Upper lobe of left lung (tissue), 6 donors: ENCODE measurements at regions not wholly inside any gene's neighbourhood (a gene's known extent, or its start where the extent isn't known, plus 50 kb on each side); places are given as distances from the start of the nearest gene placed in this dataset.

ENCODE experiments used
- ATAC-seq, 2 donors: fragments of 200-7000 bp; cut with Tn5 transposase; one replicate each; pipeline ENCODE4 v1.9.1; 2022; ENCODE audit warnings: mild to moderate bottlenecking in 2 of 2, moderate library complexity in 2 of 2; ENCODE audit not compliant: low FRiP score in 2 of 2
- DNase-seq, 2 donors: peaks; one replicate each; pipeline ENCODE4 v3.0.0-alpha.2; 2019 to 2020
- H3K27ac ChIP-seq, 4 donors: fragments of 200-600 bp; sonication (generic); one replicate each; pipeline ENCODE4 v1.5.1; 2016 to 2019
- H3K27me3 ChIP-seq, 4 donors: fragments of 200-600 bp; sonication (generic); one replicate each; pipeline ENCODE4 v1.5.1; 2017 to 2019
- H3K36me3 ChIP-seq, 4 donors: fragments of 200-600 bp; sonication (generic); one replicate each; pipeline ENCODE4 v1.5.1; 2016 to 2019
- H3K4me1 ChIP-seq, 4 donors: fragments of 200-600 bp; sonication (generic); one replicate each; pipeline ENCODE4 v1.5.1; 2018 to 2019
- H3K4me3 ChIP-seq, 4 donors: fragments of 200-600 bp; sonication (generic); one replicate each; pipeline ENCODE4 v1.5.1; 2017 to 2019; ENCODE audit warnings: mild to moderate bottlenecking in 2 of 4, moderate library complexity in 1 of 4
- H3K9me3 ChIP-seq, 4 donors: fragments of 200-600 bp; sonication (generic); one replicate each; pipeline ENCODE4 v1.5.1; 2018 to 2019
- EP300 ChIP-seq, 4 donors: sonication (generic); formaldehyde crosslinking; IDR thresholded peaks; one replicate each; pipeline ENCODE4 v1.5.1; 2017; ENCODE audit warnings: antibody characterized with exemption in 4 of 4, control low read depth in 2 of 4
- POLR2A ChIP-seq, 4 donors: fragments of 450-650 bp; IDR thresholded peaks; one replicate each; pipeline ENCODE4 v1.5.1; 2016 to 2017; ENCODE audit warnings: antibody characterized with exemption in 4 of 4, mild to moderate bottlenecking in 2 of 4
- POLR2AphosphoS5 ChIP-seq, 2 donors: sonication (generic); formaldehyde crosslinking; IDR thresholded peaks; one replicate each; pipeline ENCODE4 v1.5.1; 2017; ENCODE audit warnings: antibody characterized with exemption in 2 of 2
- WGBS, 2 donors: methylation state at CpG; one replicate each; pipeline ENCODE4 v1.1.5; 2017 to 2018; 5-methylcytosine and 5-hydroxymethylcytosine counted together
- TF ChIP-seq, protein P1 (sequence below), 6 experiments: fragments of 450-650 bp in 4 of 6; fragments of 200-600 bp in 2 of 6; sonication (generic) in 2 of 6; IDR thresholded peaks; one replicate each; pipeline ENCODE4 v1.5.1; 2016 to 2019; ENCODE audit warnings: antibody characterized with exemption in 6 of 6
- donor health status: DM: no; HTN: no; CAD: no; lungs with moderate emphysema.
- donor health status: DM: no; HTN: yes; CAD: no; lungs with severe emphysema.

DNA sequence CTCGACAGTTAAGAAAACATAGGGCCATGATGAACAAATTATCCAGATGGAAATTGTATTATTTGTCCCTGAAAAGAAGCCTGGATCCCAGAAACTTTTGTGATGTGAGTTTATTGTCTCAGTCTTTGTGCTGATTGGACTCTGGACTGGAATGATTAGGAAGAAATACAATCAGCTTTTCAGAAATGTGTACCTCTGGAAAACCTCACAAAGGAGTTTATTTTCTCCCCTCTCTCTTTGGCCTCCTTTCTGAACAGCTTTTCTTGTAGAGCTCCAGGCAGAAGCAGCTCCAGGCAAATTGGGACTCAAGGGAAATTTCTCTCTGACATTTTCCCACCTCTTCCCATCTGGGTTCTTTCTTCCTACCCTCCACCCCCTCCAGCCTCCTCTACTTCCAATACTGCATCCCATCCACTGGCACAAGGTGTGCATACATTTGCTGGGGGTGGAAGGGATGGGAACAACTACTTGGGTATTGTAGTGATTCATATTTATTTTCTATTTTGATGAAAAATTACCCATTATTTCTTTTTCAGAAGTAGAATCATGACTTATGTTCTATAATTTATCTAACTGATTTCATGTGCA is 119.7 kb downstream of the CD47 start:
- H3K9me3 ChIP-seq: no peaks in the 10 kb centered on the region
- 91 to 95% methylated on average over 1 of the region's 1 CpG for WGBS, 2 donors
- no peak overlapping the region for H3K4me3 ChIP-seq
- peaks cover 10 to 12% (median 11%) of the 10 kb centered on the region in 4 donors for H3K4me1 ChIP-seq
- H3K36me3 ChIP-seq: no peaks in the 10 kb centered on the region
- H3K27ac ChIP-seq: no peak overlapping the region
- ATAC-seq (no peak), DNase-seq (no peak)
- TF ChIP-seq POLR2A (IDR thresholded peaks at IDR 0.05): no peak
- no peak for TF ChIP-seq EP300 (IDR thresholded peaks at IDR 0.05)
- TF ChIP-seq, protein P1, sequence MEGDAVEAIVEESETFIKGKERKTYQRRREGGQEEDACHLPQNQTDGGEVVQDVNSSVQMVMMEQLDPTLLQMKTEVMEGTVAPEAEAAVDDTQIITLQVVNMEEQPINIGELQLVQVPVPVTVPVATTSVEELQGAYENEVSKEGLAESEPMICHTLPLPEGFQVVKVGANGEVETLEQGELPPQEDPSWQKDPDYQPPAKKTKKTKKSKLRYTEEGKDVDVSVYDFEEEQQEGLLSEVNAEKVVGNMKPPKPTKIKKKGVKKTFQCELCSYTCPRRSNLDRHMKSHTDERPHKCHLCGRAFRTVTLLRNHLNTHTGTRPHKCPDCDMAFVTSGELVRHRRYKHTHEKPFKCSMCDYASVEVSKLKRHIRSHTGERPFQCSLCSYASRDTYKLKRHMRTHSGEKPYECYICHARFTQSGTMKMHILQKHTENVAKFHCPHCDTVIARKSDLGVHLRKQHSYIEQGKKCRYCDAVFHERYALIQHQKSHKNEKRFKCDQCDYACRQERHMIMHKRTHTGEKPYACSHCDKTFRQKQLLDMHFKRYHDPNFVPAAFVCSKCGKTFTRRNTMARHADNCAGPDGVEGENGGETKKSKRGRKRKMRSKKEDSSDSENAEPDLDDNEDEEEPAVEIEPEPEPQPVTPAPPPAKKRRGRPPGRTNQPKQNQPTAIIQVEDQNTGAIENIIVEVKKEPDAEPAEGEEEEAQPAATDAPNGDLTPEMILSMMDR (IDR thresholded peaks at IDR 0.05): no peak
- no peak for TF ChIP-seq POLR2AphosphoS5 (IDR thresholded peaks at IDR 0.05)
- no peaks in the 10 kb centered on the region for H3K27me3 ChIP-seq

DNA sequence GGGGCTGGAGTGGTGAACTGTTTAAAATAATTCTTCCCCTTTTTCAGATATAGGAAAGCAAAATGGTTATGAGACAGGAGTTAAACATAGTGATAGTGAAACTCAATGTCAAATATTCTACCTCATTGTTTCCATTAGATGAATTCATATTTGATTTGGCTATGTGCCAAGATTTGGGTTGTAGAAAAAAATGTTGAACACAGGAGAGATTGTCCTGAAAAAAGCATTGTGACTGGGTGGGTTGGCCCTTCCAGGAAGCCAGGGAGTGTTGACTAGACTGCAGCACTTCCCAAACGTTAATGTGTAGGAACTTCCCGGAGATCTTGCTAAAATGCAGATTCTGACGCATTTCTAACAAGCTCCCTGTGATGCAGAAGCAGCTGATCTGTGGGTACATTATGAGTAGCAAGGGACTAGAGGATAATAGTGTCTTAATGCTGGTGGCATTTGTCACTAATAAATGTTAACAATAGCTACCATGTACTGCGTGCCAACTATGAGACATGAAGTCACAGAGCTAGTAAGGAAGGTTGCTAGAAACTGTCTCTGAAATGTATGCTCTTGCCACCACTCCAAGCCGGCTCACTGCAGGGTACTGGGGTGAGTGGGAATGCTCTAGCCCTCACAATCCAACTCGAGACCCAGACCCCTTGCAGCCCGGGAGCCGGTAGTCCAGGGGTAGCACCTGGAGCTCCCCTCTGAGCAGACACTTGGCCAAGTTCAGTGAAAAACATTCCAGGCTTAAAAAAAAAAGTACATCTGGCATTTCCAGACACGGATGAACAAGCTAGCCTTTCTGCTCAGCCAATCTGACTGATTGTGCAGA is 120.6 kb downstream of the CD47 start:
- peak; percentile 25 to 37 for DNase-seq
- H3K36me3 ChIP-seq: no peaks in the 10 kb centered on the region
- peak in 1 of 2 donors; percentile 63 for TF ChIP-seq POLR2AphosphoS5 (IDR thresholded peaks at IDR 0.05)
- peak in 1 of 4 donors; percentile 32 for TF ChIP-seq POLR2A (IDR thresholded peaks at IDR 0.05)
- TF ChIP-seq EP300 (IDR thresholded peaks at IDR 0.05): peak; percentile 62 to 81 (median 69)
- TF ChIP-seq, protein P1 (IDR thresholded peaks at IDR 0.05): no peak
- peak overlapping the region in 3 of 4 donors; percentile 16 to 17 (median 16) for H3K27ac ChIP-seq
- H3K4me1 ChIP-seq: peaks cover 10 to 12% (median 11%) of the 10 kb centered on the region in 4 donors
- no peak overlapping the region for H3K4me3 ChIP-seq
- no peaks in the 10 kb centered on the region for H3K9me3 ChIP-seq
- 52 to 55% methylated on average over 9 of the region's 9 CpGs for WGBS, 2 donors
- H3K27me3 ChIP-seq: no peaks in the 10 kb centered on the region
- ATAC-seq: peak in 1 of 2 donors; percentile 46

DNA sequence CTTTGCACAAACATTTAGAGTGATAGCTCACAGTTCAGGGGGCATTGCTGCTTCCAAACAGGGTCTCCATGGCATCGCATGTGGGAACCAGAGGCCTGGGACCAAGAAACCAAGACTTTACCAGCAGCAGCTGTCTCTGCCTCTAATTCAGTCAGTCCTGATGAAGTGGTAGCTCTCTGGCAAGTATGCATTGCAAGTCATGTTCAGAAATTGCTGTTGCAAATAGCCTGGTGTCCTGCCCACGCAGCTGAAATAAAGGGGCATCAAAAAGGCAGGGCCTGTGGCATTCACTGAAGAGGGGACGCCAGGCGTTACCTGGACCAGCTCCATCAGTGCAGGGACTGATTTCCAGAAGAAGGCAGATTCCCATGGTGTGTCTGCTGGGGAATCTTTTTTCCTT is 121.3 kb downstream of the CD47 start:
- DNase-seq (no peak), ATAC-seq (no peak)
- no peaks in the 10 kb centered on the region for H3K36me3 ChIP-seq
- H3K27me3 ChIP-seq: no peaks in the 10 kb centered on the region
- whole genome bisulfite sequencing, 2 donors: 87% methylated on average over 4 of the region's 4 CpGs
- no peak overlapping the region for H3K27ac ChIP-seq
- no peak overlapping the region for H3K4me3 ChIP-seq
- TF ChIP-seq, protein P1 (IDR thresholded peaks at IDR 0.05): no peak
- TF ChIP-seq POLR2A (IDR thresholded peaks at IDR 0.05) (no peak), POLR2AphosphoS5 (IDR thresholded peaks at IDR 0.05) (no peak), EP300 (IDR thresholded peaks at IDR 0.05) (no peak)
- peaks cover 10 to 12% (median 11%) of the 10 kb centered on the region in 4 donors for H3K4me1 ChIP-seq
- no peaks in the 10 kb centered on the region for H3K9me3 ChIP-seq

DNA sequence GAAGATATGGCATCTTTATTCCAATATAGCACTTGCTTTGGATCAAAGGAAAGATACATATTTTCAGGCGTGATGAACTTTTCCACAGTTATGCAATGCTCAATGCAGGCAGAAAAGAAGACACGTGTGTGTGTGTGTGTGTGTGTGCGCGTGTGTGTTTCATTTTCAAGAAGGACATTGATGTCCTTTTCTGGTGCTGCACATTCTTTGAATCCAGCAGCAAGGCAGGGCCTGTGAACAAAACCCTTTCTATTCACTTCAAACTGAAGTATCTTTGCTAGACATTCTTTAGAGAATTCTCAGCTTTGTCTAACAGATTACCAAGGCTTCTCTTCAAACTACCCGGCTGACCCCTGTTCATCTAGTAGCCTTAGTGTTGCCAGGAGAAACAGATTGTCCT is 124.6 kb downstream of the CD47 start:
- DNase-seq (no peak), ATAC-seq (no peak)
- no peaks in the 10 kb centered on the region for H3K36me3 ChIP-seq
- H3K27ac ChIP-seq: no peak overlapping the region
- TF ChIP-seq POLR2AphosphoS5 (IDR thresholded peaks at IDR 0.05) (no peak), POLR2A (IDR thresholded peaks at IDR 0.05) (no peak), EP300 (IDR thresholded peaks at IDR 0.05) (no peak)
- TF ChIP-seq, protein P1 (IDR thresholded peaks at IDR 0.05): no peak
- H3K9me3 ChIP-seq: no peaks in the 10 kb centered on the region
- H3K4me3 ChIP-seq: no peak overlapping the region
- peaks cover 10 to 12% (median 11%) of the 10 kb centered on the region in 4 donors for H3K4me1 ChIP-seq
- H3K27me3 ChIP-seq: no peaks in the 10 kb centered on the region
- WGBS, 2 donors: 78 to 86% methylated on average over 5 of the region's 5 CpGs
